Endodermal cell (in vitro differentiated cells): ENCODE measurements at regions not wholly inside any gene's neighbourhood (a gene's known extent, or its start where the extent isn't known, plus 50 kb on each side); places are given as distances from the start of the nearest gene placed in this dataset.
"Not testable (repeated sequence)": the region's sequence is repeated elsewhere in the genome, so short reads cannot be mapped to it uniquely, and the experiment has no call there.

ENCODE experiments used
- DNase-seq: peaks from one replicate; pipeline ENCODE4 v3.0.0-alpha.2; 2017
- H3K27ac ChIP-seq: 2 replicates; pipeline ENCODE4 v1.5.1; 2013; ENCODE audit warnings: mild to moderate bottlenecking, low read depth, low read length, moderate library complexity
- H3K27me3 ChIP-seq: 2 replicates; pipeline ENCODE4 v1.6.1; 2013; ENCODE audit warnings: mild to moderate bottlenecking, low read length, moderate library complexity; ENCODE audit not compliant: insufficient read depth, control insufficient read depth, poor library complexity, severe bottlenecking
- H3K36me3 ChIP-seq: 2 replicates; pipeline ENCODE4 v1.7.0; 2013; ENCODE audit warnings: mild to moderate bottlenecking, low read length, moderate library complexity; ENCODE audit not compliant: control insufficient read depth, insufficient read depth
- H3K4me1 ChIP-seq: one replicate; pipeline ENCODE4 v1.7.0; 2013; ENCODE audit warnings: low read length; ENCODE audit not compliant: control insufficient read depth, insufficient read depth
- H3K4me3 ChIP-seq: 2 replicates; pipeline ENCODE4 v1.5.1; 2013; ENCODE audit warnings: mild to moderate bottlenecking, low read length, moderate library complexity
- H3K9ac ChIP-seq: 2 replicates; pipeline ENCODE4 v1.6.1; 2013; ENCODE audit warnings: mild to moderate bottlenecking, low read length, moderate library complexity; ENCODE audit not compliant: poor library complexity, severe bottlenecking; ENCODE audit errors: extremely low read depth
- H3K9me3 ChIP-seq: 2 replicates; pipeline ENCODE4 v1.6.1; 2013; ENCODE audit warnings: mild to moderate bottlenecking, low read length, moderate library complexity; ENCODE audit not compliant: control insufficient read depth
- H3K27ac Mint-ChIP-seq: 2 replicates; pipeline ENCODE4 v1.8.0; 2020; ENCODE audit warnings: mixed read lengths
- H3K27me3 Mint-ChIP-seq: 2 replicates; pipeline ENCODE4 v1.8.0; 2021; ENCODE audit warnings: mild to moderate bottlenecking, mixed read lengths; ENCODE audit not compliant: insufficient read depth
- H3K36me3 Mint-ChIP-seq: 2 replicates; pipeline ENCODE4 v1.8.0; 2020; ENCODE audit warnings: low read depth, mixed read lengths
- H3K4me1 Mint-ChIP-seq: 2 replicates; pipeline ENCODE4 v1.8.0; 2020; ENCODE audit warnings: mixed read lengths
- H3K4me3 Mint-ChIP-seq: 2 replicates; pipeline ENCODE4 v1.8.0; 2020; ENCODE audit warnings: mild to moderate bottlenecking, moderate library complexity, mixed read lengths
- H3K9me3 Mint-ChIP-seq: 2 replicates; pipeline ENCODE4 v1.8.0; 2020; ENCODE audit warnings: mild to moderate bottlenecking, mixed read lengths
- CTCF ChIP-seq: fragments of 200-600 bp; sonication (generic); conservative IDR thresholded peaks from 2 replicates; pipeline ENCODE4 v1.5.0; 2021; ENCODE audit warnings: antibody characterized with exemption, mild to moderate bottlenecking
- WGBS, 2 experiments: methylation state at CpG; one replicate each; pipeline versions ENCODE4 v1.1.5 to v1.1.7; 2013; ENCODE audit warnings: missing lambda C conversion rate in 2 of 2, mixed read lengths in 1 of 2; ENCODE audit not compliant: insufficient coverage in 1 of 2, insufficient read length in 1 of 2; 5-methylcytosine and 5-hydroxymethylcytosine counted together

GRCh38 chr20:4318891-4319290 lies 69.8 kb upstream of the ADRA1D start:
- TF ChIP-seq CTCF, result no peak
- H3K27ac Mint-ChIP-seq, result no peak overlapping the region
- Histone ChIP-seq H3K27ac (no peak overlapping the region), H3K4me3 (no peak overlapping the region), H3K36me3 (no peaks in the 10 kb centered on the region), H3K4me1 (no peaks in the 10 kb centered on the region), H3K9me3 (no peaks in the 10 kb centered on the region), H3K27me3 (no peaks in the 10 kb centered on the region), H3K9ac (no peak overlapping the region)
- no peaks in the 10 kb centered on the region for H3K36me3 Mint-ChIP-seq
- H3K4me3 Mint-ChIP-seq, result no peak overlapping the region
- no peaks in the 10 kb centered on the region for H3K4me1 Mint-ChIP-seq
- peaks cover 2% of the 10 kb centered on the region for H3K9me3 Mint-ChIP-seq
- DNase-seq, result no peak
- peaks cover 2% of the 10 kb centered on the region for H3K27me3 Mint-ChIP-seq

GRCh38 chr20:4310616-4311015 lies 61.5 kb upstream of the ADRA1D start:
- H3K27ac ChIP-seq, H3K4me1 ChIP-seq, H3K27me3 ChIP-seq, H3K36me3 ChIP-seq, H3K4me1 Mint-ChIP-seq, H3K27ac Mint-ChIP-seq, H3K4me3 Mint-ChIP-seq, H3K4me3 ChIP-seq, H3K9me3 Mint-ChIP-seq, H3K9ac ChIP-seq, H3K36me3 Mint-ChIP-seq, H3K27me3 Mint-ChIP-seq, H3K9me3 ChIP-seq: not testable (repeated sequence)
- peak; percentile 17 for DNase-seq
- WGBS, 2 experiments, result 42 to 66% methylated on average over 2 to 4 of the region's 4 CpGs

- Mint-ChIP-seq H3K36me3 (no peaks in the 10 kb centered on the region), H3K27me3 (peaks cover 2% of the 10 kb centered on the region), H3K4me3 (no peak overlapping the region), H3K9me3 (no peaks in the 10 kb centered on the region), H3K27ac (no peak overlapping the region), H3K4me1 (no peaks in the 10 kb centered on the region)
- no peaks in the 10 kb centered on the region for H3K4me1 ChIP-seq
- no peak overlapping the region for H3K27ac ChIP-seq
- H3K36me3 ChIP-seq, result no peaks in the 10 kb centered on the region
- 94 to 100% methylated on average over 2 of the region's 2 CpGs for WGBS, 2 experiments
- H3K4me3 ChIP-seq, result no peak overlapping the region
- TF ChIP-seq CTCF, result no peak
- H3K27me3 ChIP-seq, result no peaks in the 10 kb centered on the region
- H3K9ac ChIP-seq, result no peak overlapping the region
- H3K9me3 ChIP-seq, result peaks cover 4% of the 10 kb centered on the region
- DNase-seq, result no peak
Observed at GRCh38 chr20:4306206-4306605, 57.1 kb upstream of the ADRA1D start.

- Histone ChIP-seq H3K4me3 (no peak overlapping the region), H3K9ac (no peak overlapping the region), H3K9me3 (no peaks in the 10 kb centered on the region), H3K27ac (no peak overlapping the region), H3K36me3 (no peaks in the 10 kb centered on the region), H3K27me3 (no peaks in the 10 kb centered on the region), H3K4me1 (no peaks in the 10 kb centered on the region)
- TF ChIP-seq CTCF, result no peak
- Mint-ChIP-seq H3K4me3 (no peak overlapping the region), H3K36me3 (no peaks in the 10 kb centered on the region), H3K4me1 (no peaks in the 10 kb centered on the region), H3K27ac (no peak overlapping the region), H3K27me3 (peaks cover 4% of the 10 kb centered on the region), H3K9me3 (no peaks in the 10 kb centered on the region)
- whole genome bisulfite sequencing, 2 experiments, result 90 to 91% methylated on average over 5 of the region's 5 CpGs
- DNase-seq, result peak; percentile 22
Observed at GRCh38 chr20:4305091-4305490, 56.0 kb upstream of the ADRA1D start.
